RWPE1 (cell line): ENCODE measurements at regions not wholly inside any gene's neighbourhood (a gene's known extent, or its start where the extent isn't known, plus 50 kb on each side); places are given as distances from the start of the nearest gene placed in this dataset.

ENCODE experiments used
- CTCF ChIA-PET: fragments of 350-600 bp; sonication (Branson Sonifier 250); formaldehyde crosslinking; extraction: SDS; loops from one replicate; lab custom pipeline; 2021; lab: Yijun Ruan, JAX
- POLR2A ChIA-PET: fragments of 400-600 bp; formaldehyde crosslinking; extraction: SDS; loops from one replicate; lab custom pipeline; 2020; ENCODE audit warnings: antibody characterized with exemption; ENCODE audit not compliant: low non-redundant PET; lab: Yijun Ruan, JAX
- DNase-seq: peaks from one replicate; pipeline ENCODE4 v3.0.0; 2012; ENCODE audit warnings: low spot score
- H3K27ac ChIP-seq: fragments of 450-650 bp; 2 replicates; pipeline ENCODE4 v1.5.1; 2017
- CTCF ChIP-seq: fragments of 450-650 bp; conservative IDR thresholded peaks from 2 replicates; pipeline ENCODE4 v1.5.1; 2017; ENCODE audit warnings: low read depth, mild to moderate bottlenecking

- DNase-seq: no peak
- no peak overlapping the region for H3K27ac ChIP-seq
- TF ChIP-seq CTCF: no peak
- ChIA-PET CTCF (no interaction called here), POLR2A (no interaction called here)
Measured at GRCh38 chr6:44721954-44722578, 334.6 kb downstream of the CDC5L start.

GRCh38 chr6:44722736-44723135 lies 335.2 kb downstream of the CDC5L start:
- CTCF ChIA-PET: no interaction called here
- DNase-seq: no peak
- H3K27ac ChIP-seq: no peak overlapping the region
- POLR2A ChIA-PET: no interaction called here
- no peak for TF ChIP-seq CTCF

GRCh38 chr6:44723439-44724197 lies 336.1 kb downstream of the CDC5L start:
- no peak for DNase-seq
- ChIA-PET POLR2A (no interaction called here), CTCF (no interaction called here)
- TF ChIP-seq CTCF: no peak
- H3K27ac ChIP-seq: no peak overlapping the region

- no peak for DNase-seq
- ChIA-PET CTCF (interaction anchor here (0.6 to 0.7 kb wide), 2 partner anchors 106 to 473 kb away, joined by 3 to 5 read pairs; no protein-coding TSS in a partner anchor), POLR2A (no interaction called here)
- H3K27ac ChIP-seq: no peak overlapping the region
- TF ChIP-seq CTCF: no peak
Measured at GRCh38 chr6:44725070-44725469, 337.6 kb downstream of the CDC5L start.

- ChIA-PET CTCF (interaction anchor here (0.6 kb wide), 1 partner anchor 242 kb away, joined by 3 read pairs; no protein-coding TSS in a partner anchor), POLR2A (no interaction called here)
- H3K27ac ChIP-seq: no peak overlapping the region
- DNase-seq: no peak
- no peak for TF ChIP-seq CTCF
Measured at GRCh38 chr6:44727651-44728630, 340.4 kb downstream of the CDC5L start.
